Hematopoietic multipotent progenitor cell treated with erythropoietin and hydrocortisone succinate and interleukin-3 and kit ligand, for 15 days (in vitro differentiated cells): ENCODE measurements at regions not wholly inside any gene's neighbourhood (a gene's known extent, or its start where the extent isn't known, plus 50 kb on each side); places are given as distances from the start of the nearest gene placed in this dataset.
"Not testable (repeated sequence)": the region's sequence is repeated elsewhere in the genome, so short reads cannot be mapped to it uniquely, and the experiment has no call there.

ENCODE experiments used
- DNase-seq: peaks from one replicate; pipeline ENCODE4 v3.0.0-alpha.2; 2015; ENCODE audit warnings: low spot score

- no peak for DNase-seq
Observed at GRCh38 chr7:55303220-55303619, 61.9 kb upstream of the LANCL2 start.

- no peak for DNase-seq
Observed at GRCh38 chr7:55304018-55304762, 60.9 kb upstream of the LANCL2 start.

- no peak for DNase-seq
Observed at GRCh38 chr7:55305135-55305534, 60.0 kb upstream of the LANCL2 start.

- no peak for DNase-seq
Observed at GRCh38 chr7:55306331-55306730, 58.8 kb upstream of the LANCL2 start.

- DNase-seq, result no peak
Observed at GRCh38 chr7:55307123-55307916, 57.8 kb upstream of the LANCL2 start.

- no peak for DNase-seq
Observed at GRCh38 chr7:55308186-55308929, 56.8 kb upstream of the LANCL2 start.

GRCh38 chr7:55309040-55309991, 55.8 kb upstream of the LANCL2 start:
- DNase-seq, result no peak

- no peak for DNase-seq
Observed at GRCh38 chr7:55310287-55311025, 54.7 kb upstream of the LANCL2 start.

- not testable (repeated sequence) for DNase-seq
Observed at GRCh38 chr7:55311892-55312291, 53.2 kb upstream of the LANCL2 start.

- not testable (repeated sequence) for DNase-seq
Observed at GRCh38 chr7:55313671-55314070, 51.5 kb upstream of the LANCL2 start.

GRCh38 chr7:55314967-55315366, 50.2 kb upstream of the LANCL2 start:
- DNase-seq, result no peak
